Skeletal muscle tissue (tissue), 3 donors: ENCODE measurements at regions not wholly inside any gene's neighbourhood (a gene's known extent, or its start where the extent isn't known, plus 50 kb on each side); places are given as distances from the start of the nearest gene placed in this dataset.

Source experiments
- H3K27ac ChIP-seq: one replicate; pipeline ENCODE4 v1.7.0; 2013; ENCODE audit warnings: mild to moderate bottlenecking, low read depth, low read length, inconsistent platforms
- H3K27me3 ChIP-seq, 3 donors: one replicate each; pipeline ENCODE4 v1.7.0; 2013; ENCODE audit warnings: low read length in 3 of 3; ENCODE audit not compliant: control insufficient read depth in 3 of 3, insufficient read depth in 3 of 3
- H3K36me3 ChIP-seq, 3 donors: one replicate each; pipeline ENCODE4 v1.7.0; 2013; ENCODE audit warnings: low read length in 3 of 3; ENCODE audit not compliant: control insufficient read depth in 3 of 3, insufficient read depth in 3 of 3
- H3K4me1 ChIP-seq, 3 donors: one replicate each; pipeline ENCODE4 v1.7.0; 2013; ENCODE audit warnings: low read length in 3 of 3, mild to moderate bottlenecking in 3 of 3; ENCODE audit not compliant: control insufficient read depth in 3 of 3, insufficient read depth in 3 of 3
- H3K4me3 ChIP-seq, 3 donors: one replicate each; pipeline ENCODE4 v1.7.0; 2013; ENCODE audit warnings: low read length in 3 of 3
- H3K9ac ChIP-seq, 3 donors: one replicate each; pipeline ENCODE4 v1.7.0; 2013; ENCODE audit warnings: low read length in 3 of 3, mild to moderate bottlenecking in 3 of 3, moderate library complexity in 2 of 3, low read depth in 1 of 3
- H3K9me3 ChIP-seq, 3 donors: one replicate each; pipeline ENCODE4 v1.7.0; 2013; ENCODE audit warnings: low read length in 3 of 3; ENCODE audit not compliant: control insufficient read depth in 3 of 3
- donor health status: Osteomylitis.

GRCh38 chr11:32311346-32312065 is 123.8 kb downstream of the WT1 start:
- Histone ChIP-seq H3K9ac (no peak overlapping the region), H3K27ac (no peak overlapping the region), H3K4me3 (no peak overlapping the region), H3K36me3 (no peaks in the 10 kb centered on the region), H3K27me3 (peaks cover 0 to 10% (median 3%) of the 10 kb centered on the region in 3 donors), H3K9me3 (no peaks in the 10 kb centered on the region), H3K4me1 (no peaks in the 10 kb centered on the region)

DNA sequence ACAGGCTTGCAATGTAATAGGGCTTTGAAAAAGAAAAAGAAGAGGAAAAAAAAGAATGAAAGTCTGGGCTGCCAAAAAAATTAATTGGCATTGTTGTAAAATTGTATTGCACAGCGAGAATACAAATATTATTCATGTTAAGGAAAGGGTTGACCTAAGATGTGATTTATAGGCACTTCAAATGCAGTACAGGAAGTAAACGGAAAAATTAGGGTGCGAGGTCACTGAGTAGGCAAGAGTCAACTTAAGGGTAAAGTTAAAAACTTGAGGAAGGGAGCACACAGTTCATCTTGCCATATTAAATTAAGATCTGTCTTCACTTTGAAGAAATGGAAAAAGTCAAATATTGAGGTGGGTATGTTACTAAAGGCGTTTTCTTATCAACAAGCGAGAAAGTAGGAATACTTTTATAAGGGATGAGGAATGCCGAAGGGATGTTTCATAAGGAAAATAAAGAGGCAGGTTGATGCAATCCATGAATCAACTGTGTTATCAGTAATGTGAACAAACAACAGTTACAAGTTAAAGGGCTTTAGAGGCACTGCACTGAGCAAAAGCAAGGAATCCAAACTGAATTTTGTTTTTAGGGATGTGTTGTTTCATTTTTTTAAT is 123.0 kb downstream of the WT1 start:
- Histone ChIP-seq H3K4me1 (no peaks in the 10 kb centered on the region), H3K27ac (no peak overlapping the region), H3K9ac (no peak overlapping the region), H3K36me3 (no peaks in the 10 kb centered on the region), H3K27me3 (peaks cover 0 to 7% (median 3%) of the 10 kb centered on the region in 3 donors), H3K9me3 (no peaks in the 10 kb centered on the region), H3K4me3 (no peak overlapping the region)

- no peaks in the 10 kb centered on the region for H3K9me3 ChIP-seq
- peaks cover 0 to 7% (median 3%) of the 10 kb centered on the region in 3 donors for H3K27me3 ChIP-seq
- H3K36me3 ChIP-seq: no peaks in the 10 kb centered on the region
- no peak overlapping the region for H3K27ac ChIP-seq
- no peaks in the 10 kb centered on the region for H3K4me1 ChIP-seq
- no peak overlapping the region for H3K9ac ChIP-seq
- H3K4me3 ChIP-seq: no peak overlapping the region
Observed at GRCh38 chr11:32312865-32313403, 122.4 kb downstream of the WT1 start.

DNA sequence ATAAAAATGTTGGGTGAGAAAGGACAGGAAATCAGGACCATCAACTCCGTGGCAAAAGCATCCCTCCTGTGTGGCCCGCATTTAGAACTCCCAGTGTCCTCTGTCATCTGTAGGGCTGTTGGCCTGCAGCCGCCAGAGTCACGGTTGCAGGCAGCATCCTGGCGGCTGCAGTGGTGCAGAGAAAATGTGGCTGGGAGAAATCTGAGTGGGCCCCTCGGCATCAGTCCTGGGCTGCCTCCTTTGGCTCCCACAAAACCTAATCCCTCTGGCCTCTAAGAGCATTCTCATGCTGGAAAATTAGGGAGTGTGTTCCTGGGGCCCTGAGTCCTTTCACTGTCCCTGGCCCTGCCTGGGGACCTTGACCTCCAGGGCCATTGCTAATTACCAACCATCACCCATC is 121.9 kb downstream of the WT1 start:
- Histone ChIP-seq H3K36me3 (no peaks in the 10 kb centered on the region), H3K4me3 (no peak overlapping the region), H3K27me3 (peaks cover 0 to 7% (median 3%) of the 10 kb centered on the region in 3 donors), H3K9ac (no peak overlapping the region), H3K4me1 (no peaks in the 10 kb centered on the region), H3K27ac (no peak overlapping the region), H3K9me3 (no peaks in the 10 kb centered on the region)

DNA sequence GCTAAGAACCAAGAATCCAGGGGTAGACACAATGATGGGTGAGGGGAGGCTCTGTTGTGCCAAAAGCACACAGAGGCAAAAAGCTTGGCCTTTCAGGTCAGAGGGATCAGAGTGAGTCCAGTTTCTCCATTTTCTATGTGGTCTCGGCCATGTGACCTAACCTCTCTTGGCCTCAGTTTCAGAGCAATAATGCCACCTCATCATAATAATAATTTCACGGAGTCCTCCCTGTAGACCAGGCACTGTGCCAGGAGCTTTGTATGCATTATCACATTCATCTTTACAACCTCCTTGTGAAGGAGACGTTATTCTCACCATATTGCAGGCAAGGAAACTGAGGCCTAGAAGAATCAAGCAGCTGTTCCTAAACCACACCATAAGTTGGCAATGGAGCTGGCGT is 120.2 kb downstream of the WT1 start:
- Histone ChIP-seq H3K9ac (no peak overlapping the region), H3K27ac (no peak overlapping the region), H3K9me3 (no peaks in the 10 kb centered on the region), H3K36me3 (no peaks in the 10 kb centered on the region), H3K27me3 (peaks cover 0 to 7% (median 3%) of the 10 kb centered on the region in 3 donors), H3K4me3 (no peak overlapping the region), H3K4me1 (no peaks in the 10 kb centered on the region)

- Histone ChIP-seq H3K9me3 (no peaks in the 10 kb centered on the region), H3K4me3 (no peak overlapping the region), H3K9ac (no peak overlapping the region), H3K27ac (no peak overlapping the region), H3K27me3 (peaks cover 0 to 8% (median 2%) of the 10 kb centered on the region in 3 donors), H3K4me1 (no peaks in the 10 kb centered on the region), H3K36me3 (no peaks in the 10 kb centered on the region)
Observed at GRCh38 chr11:32316232-32316631, 119.1 kb downstream of the WT1 start.

GRCh38 chr11:32316858-32317642 is 118.3 kb downstream of the WT1 start:
- Histone ChIP-seq H3K27me3 (peaks cover 0 to 9% (median 2%) of the 10 kb centered on the region in 3 donors), H3K4me3 (no peak overlapping the region), H3K9me3 (no peaks in the 10 kb centered on the region), H3K27ac (no peak overlapping the region), H3K4me1 (no peaks in the 10 kb centered on the region), H3K9ac (no peak overlapping the region), H3K36me3 (no peaks in the 10 kb centered on the region)

DNA sequence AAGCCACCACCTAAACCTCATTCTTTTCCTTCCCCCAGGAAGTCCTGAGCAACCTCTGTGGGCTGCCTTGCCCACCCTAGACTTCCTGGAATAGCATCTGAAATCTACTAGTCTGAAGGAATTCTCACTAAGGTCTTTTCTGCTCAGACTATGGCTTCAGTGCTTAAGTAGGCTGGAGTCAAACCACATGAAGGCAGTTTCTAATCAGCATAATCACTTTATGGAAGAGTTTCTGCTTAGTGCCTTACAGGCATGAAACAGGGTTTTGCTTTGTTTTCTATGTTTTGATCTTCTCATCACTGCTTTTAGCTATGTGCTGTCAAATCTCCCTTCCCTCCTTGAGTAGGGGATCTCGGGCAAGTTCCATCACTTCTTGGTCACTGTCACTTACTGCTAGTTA is 117.7 kb downstream of the WT1 start:
- Histone ChIP-seq H3K4me3 (no peak overlapping the region), H3K9me3 (no peaks in the 10 kb centered on the region), H3K27ac (no peak overlapping the region), H3K27me3 (peaks cover 0 to 12% (median 3%) of the 10 kb centered on the region in 3 donors), H3K36me3 (no peaks in the 10 kb centered on the region), H3K9ac (no peak overlapping the region), H3K4me1 (no peaks in the 10 kb centered on the region)

GRCh38 chr11:32318071-32319055 is 117.0 kb downstream of the WT1 start:
- H3K27ac ChIP-seq: no peak overlapping the region
- H3K4me1 ChIP-seq: no peaks in the 10 kb centered on the region
- H3K27me3 ChIP-seq: peaks cover 0 to 12% (median 3%) of the 10 kb centered on the region in 3 donors
- no peaks in the 10 kb centered on the region for H3K36me3 ChIP-seq
- no peaks in the 10 kb centered on the region for H3K9me3 ChIP-seq
- no peak overlapping the region for H3K4me3 ChIP-seq
- no peak overlapping the region for H3K9ac ChIP-seq
